Neural cell (in vitro differentiated cells): ENCODE measurements at regions not wholly inside any gene's neighbourhood (a gene's known extent, or its start where the extent isn't known, plus 50 kb on each side); places are given as distances from the start of the nearest gene placed in this dataset.

ENCODE experiments used
- H2AFZ ChIP-seq: fragments of 200-600, 300-800 bp; sonication (generic), shearing (Covaris generic); 2 replicates; pipeline ENCODE4 v1.6.0; 2014; ENCODE audit warnings: low read depth, mild to moderate bottlenecking, antibody characterized with exemption, low read length, moderate library complexity
- H3F3A ChIP-seq: fragments of 200-600 bp; shearing (Covaris generic); 2 replicates; pipeline ENCODE4 v1.6.1; 2016; ENCODE audit warnings: mild to moderate bottlenecking, moderate library complexity, mixed read lengths, antibody characterized with exemption, low read length; ENCODE audit not compliant: insufficient read depth, poor library complexity, severe bottlenecking
- H3K27ac ChIP-seq: fragments of 200-600, 300-800 bp; sonication (generic), shearing (Covaris generic); 2 replicates; pipeline ENCODE4 v1.5.1; 2014; ENCODE audit warnings: mild to moderate bottlenecking, low read length, moderate library complexity
- H3K27me3 ChIP-seq: fragments of 300-800, 200-600 bp; sonication (generic), shearing (Covaris generic); 2 replicates; pipeline ENCODE4 v1.6.0; 2014; ENCODE audit warnings: mild to moderate bottlenecking, low read depth, low read length, moderate library complexity; ENCODE audit not compliant: insufficient read depth
- H3K36me3 ChIP-seq: fragments of 300-800, 200-600 bp; sonication (generic), shearing (Covaris generic); 2 replicates; pipeline ENCODE4 v1.5.1; 2014; ENCODE audit warnings: mild to moderate bottlenecking, antibody characterized with exemption, low read length, moderate library complexity; ENCODE audit not compliant: insufficient read depth
- H3K4me2 ChIP-seq: fragments of 300-800, 200-600 bp; sonication (generic), shearing (Covaris generic); 2 replicates; pipeline ENCODE4 v1.6.0; 2014; ENCODE audit warnings: mild to moderate bottlenecking, low read length
- H3K4me3 ChIP-seq: fragments of 300-800, 200-600 bp; sonication (generic), shearing (Covaris generic); 2 replicates; pipeline ENCODE4 v1.5.1; 2014; ENCODE audit warnings: mild to moderate bottlenecking, low read length, moderate library complexity
- H3K79me2 ChIP-seq: fragments of 200-600 bp; shearing (Covaris generic); replicated peaks from 2 replicates; pipeline ENCODE4 v1.6.0; 2014; ENCODE audit warnings: mild to moderate bottlenecking, low read length, moderate library complexity; ENCODE audit not compliant: insufficient read depth
- H3K9ac ChIP-seq: fragments of 300-800, 200-600 bp; sonication (generic), shearing (Covaris generic); 2 replicates; pipeline ENCODE4 v1.6.1; 2016; ENCODE audit warnings: mild to moderate bottlenecking, low read length, mixed read lengths
- H3K9me2 ChIP-seq: fragments of 200-600 bp; shearing (Covaris generic); 2 replicates; pipeline ENCODE4 v1.6.1; 2016; ENCODE audit warnings: mild to moderate bottlenecking, low read length, mixed read lengths; ENCODE audit not compliant: insufficient read depth
- H3K9me3 ChIP-seq: fragments of 200-600, 300-800 bp; sonication (generic), shearing (Covaris generic); 2 replicates; pipeline ENCODE4 v1.6.1; 2016; ENCODE audit warnings: mild to moderate bottlenecking, mixed run types, low read length, moderate library complexity, mixed read lengths
- H4K20me1 ChIP-seq: fragments of 200-600 bp; shearing (Covaris generic); 2 replicates; pipeline ENCODE4 v1.6.1; 2016; ENCODE audit warnings: mild to moderate bottlenecking, mixed run types; ENCODE audit not compliant: insufficient read depth
- CTCF ChIP-seq: fragments of 450-650 bp; IDR thresholded peaks from 2 replicates; pipeline ENCODE4 v1.5.1; 2014; ENCODE audit warnings: antibody characterized with exemption, mild to moderate bottlenecking, moderate library complexity; ENCODE audit not compliant: poor library complexity, severe bottlenecking
- EP300 ChIP-seq: fragments of 450-650 bp; conservative IDR thresholded peaks from 2 replicates; pipeline ENCODE4 v1.6.1; 2014; ENCODE audit warnings: antibody characterized with exemption, mild to moderate bottlenecking, moderate library complexity; ENCODE audit not compliant: poor library complexity, severe bottlenecking
- EZH2 ChIP-seq: fragments of 200-600, 300-800 bp; shearing (Covaris generic), sonication (generic); IDR thresholded peaks from 2 replicates; pipeline ENCODE4 v1.6.1; 2014; ENCODE audit warnings: antibody characterized with exemption, low read length, borderline replicate concordance, mild to moderate bottlenecking; ENCODE audit not compliant: insufficient read depth, poor library complexity, severe bottlenecking
- MXI1 ChIP-seq: fragments of 450-650 bp; conservative IDR thresholded peaks from 2 replicates; pipeline ENCODE4 v1.6.1; 2014; ENCODE audit warnings: antibody characterized with exemption, mild to moderate bottlenecking; ENCODE audit not compliant: poor library complexity, severe bottlenecking
- POLR2AphosphoS5 ChIP-seq: IDR thresholded peaks from 2 replicates; pipeline ENCODE4 v1.6.1; 2012
- RAD21 ChIP-seq: fragments of 450-650 bp; conservative IDR thresholded peaks from 2 replicates; pipeline ENCODE4 v1.6.1; 2014; ENCODE audit warnings: antibody characterized with exemption, mild to moderate bottlenecking, moderate library complexity
- REST ChIP-seq: IDR thresholded peaks from 2 replicates; pipeline ENCODE4 v1.6.1; 2012; ENCODE audit warnings: borderline replicate concordance
- SMC3 ChIP-seq: fragments of 450-650 bp; conservative IDR thresholded peaks from 2 replicates; pipeline ENCODE4 v1.6.1; 2014; ENCODE audit warnings: antibody characterized with exemption, mild to moderate bottlenecking, moderate library complexity; ENCODE audit not compliant: poor library complexity
- TAF1 ChIP-seq: IDR thresholded peaks from 2 replicates; pipeline ENCODE4 v1.6.1; 2012; ENCODE audit warnings: low read depth

GRCh38 chr5:12795333-12795663 lies 891.1 kb upstream of the CTNND2 start:
- no peak overlapping the region for H3K4me2 ChIP-seq
- H3K79me2 ChIP-seq = no peaks in the 10 kb centered on the region
- no peaks in the 10 kb centered on the region for H3K9me2 ChIP-seq
- no peaks in the 10 kb centered on the region for H3K9me3 ChIP-seq
- H3K36me3 ChIP-seq = no peaks in the 10 kb centered on the region
- H3K9ac ChIP-seq = no peak overlapping the region
- no peak overlapping the region for H3K27ac ChIP-seq
- no peaks in the 10 kb centered on the region for H4K20me1 ChIP-seq
- H3K27me3 ChIP-seq = no peaks in the 10 kb centered on the region
- no peak for TF ChIP-seq SMC3
- TF ChIP-seq MXI1 = no peak
- no peak for TF ChIP-seq CTCF
- no peak for TF ChIP-seq POLR2AphosphoS5
- TF ChIP-seq REST = no peak
- TF ChIP-seq TAF1 = no peak
- TF ChIP-seq EZH2 = no peak
- TF ChIP-seq EP300 = no peak
- no peak for TF ChIP-seq RAD21
- H3K4me3 ChIP-seq = no peak overlapping the region
- H2AFZ ChIP-seq = no peak overlapping the region
- no peaks in the 10 kb centered on the region for H3F3A ChIP-seq

DNA sequence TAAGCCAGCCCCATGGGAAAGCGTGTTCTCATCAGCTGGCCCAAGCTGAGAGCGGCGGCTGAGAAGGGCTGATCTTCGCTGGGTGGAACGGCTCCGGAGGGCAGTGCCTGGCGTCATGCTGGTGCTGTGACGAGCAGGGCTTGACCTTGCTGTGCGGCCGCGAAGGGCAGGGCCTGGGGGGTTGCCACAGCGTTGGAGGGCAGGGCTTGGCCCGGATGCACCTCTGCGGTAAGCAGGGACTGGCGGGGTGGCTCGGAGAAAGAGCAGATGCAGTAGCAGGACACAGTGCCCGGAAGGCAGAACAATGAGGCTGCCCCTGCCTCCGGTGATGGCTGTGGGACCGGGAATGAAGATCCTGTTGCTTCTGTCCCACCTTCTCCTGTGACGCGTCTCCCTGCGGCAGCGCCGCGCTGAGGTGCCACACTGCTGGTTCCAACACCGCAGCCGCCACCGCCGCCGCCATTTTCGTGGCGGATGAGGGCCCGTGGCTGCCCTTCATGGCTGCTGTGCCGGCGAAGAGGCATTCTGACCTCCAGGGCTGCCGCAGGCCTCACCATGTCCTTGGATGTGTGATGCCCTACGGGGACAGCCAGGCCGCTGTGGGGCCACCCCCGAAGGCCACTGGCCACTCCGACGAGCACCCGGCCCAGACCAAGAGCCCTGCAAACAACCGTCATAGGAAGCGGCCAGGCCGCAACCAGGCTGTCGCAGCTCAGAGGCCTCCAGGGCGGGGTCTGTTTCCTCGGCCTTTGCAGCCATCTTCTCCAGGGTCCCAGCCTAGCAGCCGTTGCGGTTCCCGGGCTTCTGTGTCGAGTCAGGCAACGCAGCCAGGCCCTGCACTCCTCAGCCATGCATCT lies 890.5 kb upstream of the CTNND2 start:
- TF ChIP-seq EZH2 (no peak), SMC3 (no peak), CTCF (no peak), EP300 (no peak), REST (no peak), POLR2AphosphoS5 (no peak), RAD21 (no peak), TAF1 (no peak), MXI1 (no peak)
- H3K36me3 ChIP-seq = no peaks in the 10 kb centered on the region
- no peak overlapping the region for H3K4me2 ChIP-seq
- H4K20me1 ChIP-seq = no peaks in the 10 kb centered on the region
- no peaks in the 10 kb centered on the region for H3F3A ChIP-seq
- no peaks in the 10 kb centered on the region for H3K9me3 ChIP-seq
- no peaks in the 10 kb centered on the region for H3K79me2 ChIP-seq
- no peak overlapping the region for H3K4me3 ChIP-seq
- H3K9ac ChIP-seq = no peak overlapping the region
- H3K9me2 ChIP-seq = no peaks in the 10 kb centered on the region
- no peak overlapping the region for H2AFZ ChIP-seq
- no peaks in the 10 kb centered on the region for H3K27me3 ChIP-seq
- no peak overlapping the region for H3K27ac ChIP-seq
